Gastroesophageal sphincter (tissue), 4 donors: ENCODE measurements at regions not wholly inside any gene's neighbourhood (a gene's known extent, or its start where the extent isn't known, plus 50 kb on each side); places are given as distances from the start of the nearest gene placed in this dataset.

Experiments
- ATAC-seq: fragments of 150-250 bp; one replicate; pipeline ENCODE4 v1.9.1; 2016; ENCODE audit warnings: mild to moderate bottlenecking, moderate library complexity
- H3K27ac ChIP-seq, 4 donors: fragments of 200-600 bp; sonication (generic) in 3 of 4; 1 replicate in 3 of 4; 2 replicates in 1 of 4; pipeline ENCODE4 v1.5.1; 2016 to 2019
- H3K27me3 ChIP-seq: fragments of 200-600 bp; sonication (generic); one replicate; pipeline ENCODE4 v1.5.1; 2019
- H3K36me3 ChIP-seq, 2 donors: fragments of 200-600 bp; sonication (generic); one replicate each; pipeline ENCODE4 v1.5.1; 2019; ENCODE audit warnings: control low read depth in 1 of 2
- H3K4me1 ChIP-seq, 3 donors: fragments of 200-600 bp; sonication (generic); 1 replicate in 2 of 3; 2 replicates in 1 of 3; pipeline ENCODE4 v1.5.1; 2016 to 2019; ENCODE audit warnings: control low read depth in 2 of 3
- H3K4me3 ChIP-seq, 2 donors: fragments of 200-600 bp; sonication (generic); one replicate each; pipeline ENCODE4 v1.5.1; 2019; ENCODE audit warnings: mild to moderate bottlenecking in 1 of 2, moderate library complexity in 1 of 2
- H3K9me3 ChIP-seq, 3 donors: fragments of 200-600 bp; sonication (generic); one replicate each; pipeline ENCODE4 v1.5.1; 2017 to 2019; ENCODE audit warnings: control low read depth in 2 of 3
- CTCF ChIP-seq, 4 experiments: fragments of 200-600 bp in 2 of 4; fragments of 450-650 bp in 2 of 4; sonication (generic) in 1 of 4; IDR thresholded peaks; one replicate each; pipeline ENCODE4 v1.5.1; 2017 to 2019; ENCODE audit warnings: antibody characterized with exemption in 4 of 4, mild to moderate bottlenecking in 2 of 4, moderate library complexity in 2 of 4
- EP300 ChIP-seq: sonication (generic); formaldehyde crosslinking; IDR thresholded peaks from one replicate; pipeline ENCODE4 v1.6.1; 2017; ENCODE audit warnings: antibody characterized with exemption, mild to moderate bottlenecking
- POLR2A ChIP-seq, 2 donors: fragments of 450-650 bp; IDR thresholded peaks; one replicate each; pipeline ENCODE4 v1.6.1; 2017; ENCODE audit warnings: antibody characterized with exemption in 2 of 2, mild to moderate bottlenecking in 2 of 2, moderate library complexity in 1 of 2
- POLR2AphosphoS5 ChIP-seq: sonication (generic); formaldehyde crosslinking; IDR thresholded peaks from one replicate; pipeline ENCODE4 v1.6.1; 2017; ENCODE audit warnings: antibody characterized with exemption
- WGBS, 2 donors: methylation state at CpG; one replicate each; pipeline ENCODE4 v1.1.5; 2018; ENCODE audit warnings: low coverage in 1 of 2; 5-methylcytosine and 5-hydroxymethylcytosine counted together

- H3K4me1 ChIP-seq: no peaks in the 10 kb centered on the region
- TF ChIP-seq CTCF (IDR thresholded peaks at IDR 0.05): no peak
- no peak for TF ChIP-seq EP300
- no peak for TF ChIP-seq POLR2A (IDR thresholded peaks at IDR 0.05)
- TF ChIP-seq POLR2AphosphoS5: no peak
- no peak for ATAC-seq
- H3K27me3 ChIP-seq: no peaks in the 10 kb centered on the region
- WGBS, 2 donors: 100% methylated on average over 1 of the region's 1 CpG; no CpG with 5 or more reads in 1 of the 2 donors
- H3K27ac ChIP-seq: no peak overlapping the region
- H3K36me3 ChIP-seq: no peaks in the 10 kb centered on the region
- H3K4me3 ChIP-seq: no peak overlapping the region
- peaks cover 0 to 6% (median 0%) of the 10 kb centered on the region in 3 donors for H3K9me3 ChIP-seq
Observed at GRCh38 chr3:189117087-189117486, 54.7 kb upstream of the TPRG1 start.

- Histone ChIP-seq H3K27me3 (no peaks in the 10 kb centered on the region), H3K9me3 (no peaks in the 10 kb centered on the region), H3K4me3 (no peak overlapping the region), H3K27ac (no peak overlapping the region), H3K36me3 (no peaks in the 10 kb centered on the region), H3K4me1 (peaks cover 2 to 16% (median 9%) of the 10 kb centered on the region in 3 donors)
- TF ChIP-seq POLR2AphosphoS5: no peak
- TF ChIP-seq CTCF (IDR thresholded peaks at IDR 0.05): no peak
- no peak for TF ChIP-seq POLR2A (IDR thresholded peaks at IDR 0.05)
- WGBS, 2 donors: 100% methylated on average over 1 of the region's 1 CpG
- no peak for ATAC-seq
Observed at GRCh38 chr3:189118896-189119295, 52.9 kb upstream of the TPRG1 start.

GRCh38 chr3:189119950-189120349, 51.8 kb upstream of the TPRG1 start:
- H3K4me3 ChIP-seq: no peak overlapping the region
- ATAC-seq: no peak
- no peak for TF ChIP-seq CTCF (IDR thresholded peaks at IDR 0.05)
- no peak for TF ChIP-seq POLR2A (IDR thresholded peaks at IDR 0.05)
- no peak for TF ChIP-seq POLR2AphosphoS5
- no peak for TF ChIP-seq EP300
- H3K27me3 ChIP-seq: no peaks in the 10 kb centered on the region
- no peaks in the 10 kb centered on the region for H3K9me3 ChIP-seq
- no peak overlapping the region for H3K27ac ChIP-seq
- no peaks in the 10 kb centered on the region for H3K36me3 ChIP-seq
- 90 to 97% methylated on average over 1 to 3 of the region's 3 CpGs for WGBS, 2 donors
- H3K4me1 ChIP-seq: peaks cover 5 to 19% (median 10%) of the 10 kb centered on the region in 3 donors

GRCh38 chr3:189121092-189121491, 50.7 kb upstream of the TPRG1 start:
- WGBS, 2 donors: 78 to 83% methylated on average over 2 of the region's 2 CpGs
- Histone ChIP-seq H3K27me3 (no peaks in the 10 kb centered on the region), H3K4me1 (peaks cover 5 to 19% (median 10%) of the 10 kb centered on the region in 3 donors), H3K36me3 (no peaks in the 10 kb centered on the region), H3K4me3 (no peak overlapping the region), H3K9me3 (no peaks in the 10 kb centered on the region), H3K27ac (peak overlapping the region in 1 of 4 donors; percentile 60)
- TF ChIP-seq POLR2A (IDR thresholded peaks at IDR 0.05): no peak
- no peak for TF ChIP-seq EP300
- TF ChIP-seq CTCF (IDR thresholded peaks at IDR 0.05): no peak
- no peak for TF ChIP-seq POLR2AphosphoS5
- no peak for ATAC-seq
